GM21447 (cell line): ENCODE measurements at regions not wholly inside any gene's neighbourhood (a gene's known extent, or its start where the extent isn't known, plus 50 kb on each side); places are given as distances from the start of the nearest gene placed in this dataset.
"Not testable (repeated sequence)": the region's sequence is repeated elsewhere in the genome, so short reads cannot be mapped to it uniquely, and the experiment has no call there.

Source experiments
- ATAC-seq: cut with Tn5 transposase; IDR thresholded peaks from one replicate; pipeline ENCODE4 v1.9.1; 2021; ENCODE audit not compliant: unreplicated experiment

- ATAC-seq: peak; percentile 47
Observed at GRCh38 chr6:74597840-74598239, 608.0 kb downstream of the COL12A1 start.

- ATAC-seq: no peak
Observed at GRCh38 chr6:74597266-74597665, 608.6 kb downstream of the COL12A1 start.

- no peak for ATAC-seq
Observed at GRCh38 chr6:74596588-74596987, 609.3 kb downstream of the COL12A1 start.

GRCh38 chr6:74594350-74594749 is 611.5 kb downstream of the COL12A1 start:
- ATAC-seq: not testable (repeated sequence)

DNA sequence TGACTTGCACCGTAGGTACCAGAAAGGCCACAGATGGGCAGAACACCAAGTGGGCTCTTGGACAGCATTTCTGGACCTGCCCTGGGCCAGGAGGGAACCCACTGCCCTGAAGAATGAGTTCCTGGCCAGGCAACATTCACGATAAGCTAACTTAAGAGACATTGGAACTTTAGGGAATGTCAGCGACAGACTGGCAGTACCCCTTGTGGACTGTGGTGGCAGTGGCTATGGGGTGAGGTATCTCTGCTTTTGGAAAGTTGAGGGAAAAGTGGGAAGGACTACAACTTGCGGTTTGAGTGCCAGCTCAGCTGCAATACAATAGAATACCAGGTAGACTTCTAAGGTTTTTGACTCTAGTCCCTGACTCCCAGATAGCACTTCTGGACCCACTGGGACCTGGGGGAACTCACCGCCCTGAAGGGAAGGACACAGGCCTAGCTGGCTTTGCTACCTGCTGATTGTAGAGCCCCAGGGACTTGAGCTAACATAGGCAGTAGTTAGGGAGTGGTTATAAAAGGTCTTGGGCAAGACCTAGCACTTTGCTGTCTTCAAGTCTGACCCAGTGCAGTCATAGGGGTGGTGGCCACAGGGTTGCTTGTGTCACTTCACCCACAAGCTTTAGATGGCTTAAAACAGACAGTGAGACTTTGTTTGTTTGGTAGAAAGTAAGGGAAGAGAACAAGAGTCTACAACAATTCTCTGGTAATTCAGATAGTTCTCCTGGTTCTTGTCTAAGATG is 617.6 kb downstream of the COL12A1 start:
- no peak for ATAC-seq

- no peak for ATAC-seq
Observed at GRCh38 chr6:74587386-74587785, 618.5 kb downstream of the COL12A1 start.

DNA sequence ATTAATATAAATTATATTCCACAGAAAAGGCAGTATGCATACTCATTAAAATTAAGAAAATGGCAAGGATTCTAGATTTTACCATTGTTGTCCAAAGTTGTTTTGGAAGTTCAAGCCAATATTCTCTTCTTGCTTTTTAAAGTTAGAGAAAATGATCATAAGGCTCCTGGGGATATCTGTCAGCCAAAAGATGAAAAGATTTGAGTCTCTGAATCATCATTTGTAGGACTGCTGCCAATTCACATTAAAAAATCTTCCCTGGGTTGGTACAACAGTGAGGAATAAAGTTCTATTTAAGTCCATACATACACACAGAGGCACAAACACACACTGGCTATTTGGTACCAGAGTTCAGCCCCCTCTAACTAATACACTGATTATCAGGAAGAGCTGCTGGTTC is 620.1 kb downstream of the COL12A1 start:
- ATAC-seq: no peak

GRCh38 chr6:74581681-74582080 is 624.2 kb downstream of the COL12A1 start:
- no peak for ATAC-seq

DNA sequence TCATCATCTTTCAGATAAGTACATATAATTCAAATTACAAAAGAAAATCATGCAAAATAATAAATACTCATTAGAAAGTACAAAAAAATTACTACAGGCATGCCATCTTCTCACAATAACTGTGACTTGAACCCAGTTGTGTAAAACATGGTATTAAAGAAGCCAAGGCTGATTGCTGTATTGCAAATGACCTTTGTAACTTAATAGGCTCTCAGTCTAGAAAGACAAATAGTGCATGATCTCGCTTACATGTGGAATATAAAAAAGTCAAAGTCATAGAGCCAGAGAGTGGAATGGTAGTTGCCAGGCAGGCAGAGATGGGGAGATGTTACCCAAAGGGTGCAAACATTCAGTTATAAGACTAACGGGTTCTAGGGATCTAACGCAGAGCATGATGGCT is 626.1 kb downstream of the COL12A1 start:
- ATAC-seq: no peak

- no peak for ATAC-seq
Observed at GRCh38 chr6:74579047-74579446, 626.8 kb downstream of the COL12A1 start.

- ATAC-seq: no peak
Observed at GRCh38 chr6:74578339-74578738, 627.5 kb downstream of the COL12A1 start.

GRCh38 chr6:74577619-74578018 is 628.2 kb downstream of the COL12A1 start:
- ATAC-seq: peak; percentile 98

DNA sequence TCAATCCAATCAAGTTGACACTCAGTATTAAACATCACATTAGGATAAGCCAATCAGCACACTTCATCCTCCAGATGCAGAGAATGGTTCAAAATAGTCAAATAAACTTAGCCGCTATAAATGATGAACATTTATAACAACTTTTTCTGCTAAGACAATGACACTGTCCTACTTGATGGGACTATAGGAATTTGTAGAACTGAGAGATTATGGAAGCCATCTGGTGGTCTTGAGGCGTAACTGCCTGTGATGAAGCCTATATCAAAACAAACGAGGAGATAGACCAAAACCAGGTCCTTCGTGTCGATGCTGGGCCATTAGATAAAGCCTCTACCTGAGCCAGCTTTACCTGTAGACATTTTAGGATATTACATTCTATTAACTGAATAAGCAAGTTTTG is 631.1 kb downstream of the COL12A1 start:
- ATAC-seq: no peak

DNA sequence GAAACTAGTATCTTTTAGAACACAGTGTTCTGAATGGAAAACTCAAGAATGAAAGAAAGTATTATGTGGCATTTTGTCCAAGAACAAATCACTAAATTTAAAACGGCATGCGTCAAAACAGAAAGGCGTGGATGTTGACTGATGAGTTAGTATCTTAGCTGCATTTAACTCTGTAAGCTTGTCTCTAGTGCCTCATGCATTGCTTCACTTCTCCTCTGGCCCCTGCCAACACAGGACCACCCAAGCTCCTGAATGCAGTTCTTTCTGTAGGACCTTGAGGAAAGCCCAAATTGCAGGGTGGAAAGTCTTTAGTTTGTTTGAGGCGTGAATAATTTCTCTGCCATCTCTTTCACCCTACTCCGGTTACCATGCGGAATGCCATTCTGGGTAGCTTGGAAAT is 632.2 kb downstream of the COL12A1 start:
- no peak for ATAC-seq

DNA sequence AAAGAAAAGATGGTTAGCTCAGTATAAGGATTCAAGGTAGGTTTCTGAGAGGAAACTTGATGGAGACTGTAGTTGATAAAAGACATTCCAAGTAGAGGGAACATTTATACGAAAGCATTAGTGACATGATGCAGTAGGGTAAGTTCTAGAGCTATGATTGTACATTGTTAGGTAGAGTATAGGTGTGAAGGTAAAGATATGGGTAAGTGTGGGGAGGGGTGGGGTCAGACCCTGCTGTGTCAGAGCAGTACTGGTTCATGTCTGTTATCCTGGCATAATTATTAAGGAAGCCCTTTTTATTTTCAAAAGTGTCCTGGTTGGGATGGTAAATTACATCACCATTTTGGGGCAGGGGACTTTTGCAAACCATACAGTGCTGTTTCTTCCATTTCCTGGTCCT is 635.8 kb downstream of the COL12A1 start:
- no peak for ATAC-seq

GRCh38 chr6:74568861-74569260 is 637.0 kb downstream of the COL12A1 start:
- no peak for ATAC-seq

DNA sequence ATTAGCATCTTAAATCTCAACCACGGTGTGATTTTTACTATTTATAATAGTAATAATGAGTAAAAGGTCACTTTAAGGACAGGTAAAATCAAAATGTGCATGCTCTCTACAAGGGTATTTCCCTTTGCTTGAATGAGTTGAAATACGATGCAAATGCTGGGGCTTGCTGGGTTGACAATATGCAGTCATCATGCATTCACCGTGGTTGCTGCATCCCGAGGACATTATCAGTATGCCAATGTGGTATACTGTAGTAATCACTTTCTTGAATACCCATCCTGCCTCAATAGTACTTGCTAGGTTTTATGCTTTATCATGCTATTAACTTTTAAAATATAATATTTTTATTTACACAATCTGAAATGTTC is 637.9 kb downstream of the COL12A1 start:
- ATAC-seq: not testable (repeated sequence)

DNA sequence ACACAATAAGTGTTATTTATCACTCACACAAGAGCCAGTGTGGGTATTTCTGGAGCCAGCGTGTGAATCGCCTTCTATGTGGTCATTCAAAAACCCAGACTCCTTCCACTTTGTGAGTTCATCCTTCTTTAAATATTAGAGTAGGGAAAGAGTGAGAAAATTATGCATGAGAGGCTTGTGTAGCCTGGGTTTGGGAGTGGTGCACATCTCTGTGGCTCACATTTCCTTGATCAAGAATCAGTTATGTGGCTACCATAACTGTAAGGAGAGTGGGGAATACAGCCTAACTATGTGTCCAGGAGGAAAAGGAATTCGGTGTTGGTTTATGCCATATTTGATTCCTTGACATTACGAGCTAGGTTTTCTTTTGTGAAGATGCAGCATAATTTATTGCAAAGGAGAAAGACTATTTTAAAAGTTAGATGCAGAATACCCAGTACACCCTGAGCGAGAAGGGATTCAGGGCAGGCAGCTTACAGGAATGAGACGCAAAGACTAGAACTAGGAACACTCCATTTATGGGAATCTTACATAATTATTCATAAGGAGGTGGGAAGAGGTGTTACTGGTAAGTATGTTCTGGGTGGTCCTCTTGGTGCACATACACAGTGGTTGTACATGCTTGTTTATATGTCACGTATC is 638.5 kb downstream of the COL12A1 start:
- no peak for ATAC-seq

- ATAC-seq: no peak
Observed at GRCh38 chr6:74557236-74557635, 648.6 kb downstream of the COL12A1 start.

- ATAC-seq: no peak
Observed at GRCh38 chr6:74554041-74554440, 651.8 kb downstream of the COL12A1 start.

- ATAC-seq: no peak
Observed at GRCh38 chr6:74551896-74552295, 654.0 kb downstream of the COL12A1 start.

DNA sequence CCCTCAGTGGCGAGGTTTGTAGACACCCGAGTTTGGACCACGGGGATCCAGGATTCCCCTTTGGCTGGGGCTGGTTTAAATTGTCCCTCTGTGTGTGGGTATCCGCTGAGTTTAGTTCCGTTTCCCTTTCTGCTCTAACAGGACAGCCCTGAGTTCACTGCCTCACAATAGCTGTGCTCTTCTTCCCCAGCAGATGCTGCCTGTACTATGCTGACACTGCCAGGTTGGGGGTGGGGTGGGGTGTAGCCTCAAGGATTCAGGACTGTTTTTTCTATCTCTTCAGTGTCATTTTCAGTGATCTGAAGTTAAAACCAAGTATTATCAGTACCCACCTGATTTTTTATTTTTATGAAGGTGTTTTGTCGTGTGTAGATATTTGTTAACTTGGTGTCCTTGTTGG is 655.0 kb downstream of the COL12A1 start:
- no peak for ATAC-seq

GRCh38 chr6:74549746-74550145 is 656.1 kb downstream of the COL12A1 start:
- ATAC-seq: no peak
